Esophagus squamous epithelium (tissue), 4 donors: ENCODE measurements at regions not wholly inside any gene's neighbourhood (a gene's known extent, or its start where the extent isn't known, plus 50 kb on each side); places are given as distances from the start of the nearest gene placed in this dataset.

Experiments used
- POLR2A ChIP-seq, 4 donors: fragments of 450-650 bp; IDR thresholded peaks; one replicate each; pipeline ENCODE4 v1.6.1; 2017; ENCODE audit warnings: antibody characterized with exemption in 4 of 4, mild to moderate bottlenecking in 4 of 4, moderate library complexity in 3 of 4
- TF ChIP-seq, protein P1 (sequence below), 6 experiments: fragments of 450-650 bp in 4 of 6; fragments of 200-600 bp in 2 of 6; sonication (generic) in 2 of 6; IDR thresholded peaks; one replicate each; pipeline ENCODE4 v1.5.1; 2016 to 2019; ENCODE audit warnings: antibody characterized with exemption in 6 of 6, mild to moderate bottlenecking in 4 of 6, moderate library complexity in 4 of 6

DNA sequence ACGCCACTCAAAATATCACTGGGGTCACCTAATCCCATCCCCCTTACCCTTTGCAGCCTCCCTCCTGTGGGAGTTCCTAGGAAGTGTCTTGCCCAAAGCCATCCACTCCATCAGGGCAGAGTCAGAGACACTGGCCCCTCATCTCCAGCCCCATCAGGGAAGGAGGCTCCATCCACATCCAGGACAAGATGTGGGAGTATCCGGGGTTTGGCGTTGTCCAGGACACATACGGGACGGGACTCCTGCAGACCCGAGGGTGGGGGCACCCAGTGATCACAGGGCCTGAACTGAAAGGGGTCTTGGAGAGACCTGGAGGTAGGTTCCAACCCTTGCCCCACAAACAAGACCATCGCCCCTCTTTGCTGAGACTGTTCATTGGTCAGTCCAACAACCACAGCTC, 348.2 kb downstream of the MATN1 start:
- TF ChIP-seq POLR2A (IDR thresholded peaks at IDR 0.05): no peak
- TF ChIP-seq, protein P1, sequence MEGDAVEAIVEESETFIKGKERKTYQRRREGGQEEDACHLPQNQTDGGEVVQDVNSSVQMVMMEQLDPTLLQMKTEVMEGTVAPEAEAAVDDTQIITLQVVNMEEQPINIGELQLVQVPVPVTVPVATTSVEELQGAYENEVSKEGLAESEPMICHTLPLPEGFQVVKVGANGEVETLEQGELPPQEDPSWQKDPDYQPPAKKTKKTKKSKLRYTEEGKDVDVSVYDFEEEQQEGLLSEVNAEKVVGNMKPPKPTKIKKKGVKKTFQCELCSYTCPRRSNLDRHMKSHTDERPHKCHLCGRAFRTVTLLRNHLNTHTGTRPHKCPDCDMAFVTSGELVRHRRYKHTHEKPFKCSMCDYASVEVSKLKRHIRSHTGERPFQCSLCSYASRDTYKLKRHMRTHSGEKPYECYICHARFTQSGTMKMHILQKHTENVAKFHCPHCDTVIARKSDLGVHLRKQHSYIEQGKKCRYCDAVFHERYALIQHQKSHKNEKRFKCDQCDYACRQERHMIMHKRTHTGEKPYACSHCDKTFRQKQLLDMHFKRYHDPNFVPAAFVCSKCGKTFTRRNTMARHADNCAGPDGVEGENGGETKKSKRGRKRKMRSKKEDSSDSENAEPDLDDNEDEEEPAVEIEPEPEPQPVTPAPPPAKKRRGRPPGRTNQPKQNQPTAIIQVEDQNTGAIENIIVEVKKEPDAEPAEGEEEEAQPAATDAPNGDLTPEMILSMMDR (IDR thresholded peaks at IDR 0.05): no peak
